Pancreas (tissue), 10 donors: ENCODE measurements at regions not wholly inside any gene's neighbourhood (a gene's known extent, or its start where the extent isn't known, plus 50 kb on each side); places are given as distances from the start of the nearest gene placed in this dataset.

Experiments used
- ATAC-seq, 4 donors: fragments of 200-7000 bp; cut with Tn5 transposase; one replicate each; pipeline versions ENCODE4 v1.8.0 to v1.9.1; 2020; ENCODE audit warnings: mild to moderate bottlenecking in 4 of 4, moderate library complexity in 4 of 4
- DNase-seq, 6 donors: peaks; one replicate each; pipeline ENCODE4 v3.0.0-alpha.2; 2020
- FAIRE-seq: peaks from 2 replicates; lab custom pipeline; 2012; peaks lifted over from hg19 to GRCh38; lab: Jason Lieb, UNC
- H3K27ac ChIP-seq, 4 donors: fragments of 200-600 bp; sonication (generic); 1 replicate in 3 of 4; 2 replicates in 1 of 4; pipeline versions ENCODE4 v1.5.0 to v1.8.0; 2020
- H3K27me3 ChIP-seq, 4 donors: fragments of 200-600 bp; one replicate each; pipeline ENCODE4 v1.8.0; 2021
- H3K36me3 ChIP-seq, 3 donors: fragments of 200-600 bp; sonication (generic) in 1 of 3; one replicate each; pipeline versions ENCODE4 v1.5.0 to v1.8.0; 2020 to 2021
- H3K4me1 ChIP-seq, 3 donors: fragments of 200-600 bp; one replicate each; pipeline ENCODE4 v1.8.0; 2021
- H3K4me3 ChIP-seq, 4 donors: fragments of 200-600 bp; sonication (generic) in 2 of 4; one replicate each; pipeline versions ENCODE4 v1.5.0 to v1.8.0; 2020 to 2021
- H3K9me3 ChIP-seq, 4 donors: fragments of 200-600 bp; one replicate each; pipeline ENCODE4 v1.8.0; 2021
- CTCF ChIP-seq, 4 donors: fragments of 200-600 bp; sonication (generic) in 3 of 4; IDR thresholded peaks; one replicate each; pipeline versions ENCODE4 v1.5.0 to v1.8.0; 2021; ENCODE audit warnings: antibody characterized with exemption in 4 of 4
- WGBS, 2 donors: extraction: QIAGEN DNeasy Blood & Tissue Kit; methylation state at CpG; one replicate each; pipeline ENCODE4 v1.1.7; 2013; 5-methylcytosine and 5-hydroxymethylcytosine counted together
- intact Hi-C, 3 donors: fragments of 100-400 bp; cut with DNase I; formaldehyde crosslinking; loops; one replicate each; pipeline versions ENCODE4 v1.11.1 to v1.14.2; 2022
- donor health status: healthy with polysubstance abuse.
- donor health status: DM: no; HTN: no; CAD: no; lungs with moderate emphysema.
- donor health status: DM: no; HTN: no; CAD: no.
- donor health status: control.
- donor health status: control.
- donor health status: Bipolar disorder and iron deficiency.
- donor health status: DM: yes; HTN: yes; CAD: no.
- donor health status: DM: no; HTN: no; CAD: no.
- donor health status: DM: no; HTN: no; CAD: no.
- donor health status: DM: yes; HTN: yes; CAD: no.

GRCh38 chr14:30290001-30290400, 269.0 kb upstream of the G2E3 start:
- WGBS, 2 donors: 75 to 76% methylated on average over 3 of the region's 3 CpGs
- no peaks in the 10 kb centered on the region for H3K36me3 ChIP-seq
- no peak for DNase-seq
- intact Hi-C loops: no loop called here
- FAIRE-seq: no peak
- H3K4me1 ChIP-seq: no peaks in the 10 kb centered on the region
- no peak overlapping the region for H3K27ac ChIP-seq
- ATAC-seq: no peak
- no peaks in the 10 kb centered on the region for H3K27me3 ChIP-seq
- H3K9me3 ChIP-seq: no peaks in the 10 kb centered on the region
- no peak for TF ChIP-seq CTCF (IDR thresholded peaks at IDR 0.05)
- no peak overlapping the region for H3K4me3 ChIP-seq

- no peak for FAIRE-seq
- DNase-seq: no peak
- no peak overlapping the region for H3K4me3 ChIP-seq
- 77 to 83% methylated on average over 2 of the region's 2 CpGs for WGBS, 2 donors
- no peaks in the 10 kb centered on the region for H3K9me3 ChIP-seq
- intact Hi-C loops: no loop called here
- TF ChIP-seq CTCF (IDR thresholded peaks at IDR 0.05): no peak
- no peaks in the 10 kb centered on the region for H3K36me3 ChIP-seq
- no peaks in the 10 kb centered on the region for H3K4me1 ChIP-seq
- H3K27ac ChIP-seq: no peak overlapping the region
- no peaks in the 10 kb centered on the region for H3K27me3 ChIP-seq
- no peak for ATAC-seq
Measured at GRCh38 chr14:30291216-30291615, 267.7 kb upstream of the G2E3 start.

- Histone ChIP-seq H3K36me3 (no peaks in the 10 kb centered on the region), H3K4me3 (no peak overlapping the region), H3K4me1 (no peaks in the 10 kb centered on the region), H3K9me3 (no peaks in the 10 kb centered on the region), H3K27me3 (no peaks in the 10 kb centered on the region), H3K27ac (no peak overlapping the region)
- no peak for TF ChIP-seq CTCF (IDR thresholded peaks at IDR 0.05)
- no peak for FAIRE-seq
- DNase-seq: no peak
- intact Hi-C loops: no loop called here
- 58 to 70% methylated on average over 3 of the region's 3 CpGs for WGBS, 2 donors
- ATAC-seq: no peak
Measured at GRCh38 chr14:30292541-30292940, 266.4 kb upstream of the G2E3 start.

GRCh38 chr14:30295980-30296379, 263.0 kb upstream of the G2E3 start:
- ATAC-seq (no peak), DNase-seq (no peak), FAIRE-seq (no peak)
- intact Hi-C loops: no loop called here
- Histone ChIP-seq H3K27me3 (no peaks in the 10 kb centered on the region), H3K9me3 (no peaks in the 10 kb centered on the region), H3K27ac (no peak overlapping the region), H3K36me3 (no peaks in the 10 kb centered on the region), H3K4me3 (no peak overlapping the region), H3K4me1 (no peaks in the 10 kb centered on the region)
- no peak for TF ChIP-seq CTCF (IDR thresholded peaks at IDR 0.05)

GRCh38 chr14:30296931-30297405, 262.0 kb upstream of the G2E3 start:
- intact Hi-C loops: no loop called here
- FAIRE-seq (no peak), DNase-seq (no peak), ATAC-seq (no peak)
- Histone ChIP-seq H3K27me3 (no peaks in the 10 kb centered on the region), H3K27ac (no peak overlapping the region), H3K9me3 (no peaks in the 10 kb centered on the region), H3K4me1 (no peaks in the 10 kb centered on the region), H3K36me3 (no peaks in the 10 kb centered on the region), H3K4me3 (no peak overlapping the region)
- no peak for TF ChIP-seq CTCF (IDR thresholded peaks at IDR 0.05)
- 82 to 86% methylated on average over 11 of the region's 11 CpGs for WGBS, 2 donors
